ENCODE measurements at regions not wholly inside any gene's neighbourhood (a gene's known extent, or its start where the extent isn't known, plus 50 kb on each side); places are given as distances from the start of the nearest gene placed in this dataset.
"Not testable (repeated sequence)": the region's sequence is repeated elsewhere in the genome, so short reads cannot be mapped to it uniquely, and the experiment has no call there.

- DNase-seq: no peak
These were observed 101.0 kb upstream of the ZNF236 start for GRCh38 chr18:76721207-76721996.

GRCh38 chr18:76720683-76721082, 101.7 kb upstream of the ZNF236 start:
- DNase-seq: no peak

- DNase-seq: no peak
These were observed 107.2 kb upstream of the ZNF236 start for GRCh38 chr18:76715012-76715610.

DNA sequence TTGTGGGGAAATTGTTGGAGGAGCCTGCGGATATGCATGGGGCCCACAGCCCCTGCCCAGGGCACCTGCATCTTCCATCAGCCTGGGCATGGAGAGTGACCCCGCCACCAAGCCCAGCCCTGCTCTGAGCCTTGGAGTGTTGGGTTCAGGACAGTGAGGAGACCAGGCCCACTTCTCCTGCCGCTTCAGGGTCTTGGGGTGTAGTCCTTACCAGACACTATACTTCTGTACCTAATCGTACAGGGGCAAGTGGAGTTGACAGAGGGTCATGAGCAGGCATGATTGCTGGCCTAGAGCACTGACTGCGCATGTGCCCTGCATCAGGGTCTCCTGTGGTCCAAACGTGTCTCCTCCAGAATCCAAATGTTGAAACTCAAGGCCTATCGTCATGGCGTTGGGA, 108.9 kb upstream of the ZNF236 start:
- DNase-seq: no peak

DNA sequence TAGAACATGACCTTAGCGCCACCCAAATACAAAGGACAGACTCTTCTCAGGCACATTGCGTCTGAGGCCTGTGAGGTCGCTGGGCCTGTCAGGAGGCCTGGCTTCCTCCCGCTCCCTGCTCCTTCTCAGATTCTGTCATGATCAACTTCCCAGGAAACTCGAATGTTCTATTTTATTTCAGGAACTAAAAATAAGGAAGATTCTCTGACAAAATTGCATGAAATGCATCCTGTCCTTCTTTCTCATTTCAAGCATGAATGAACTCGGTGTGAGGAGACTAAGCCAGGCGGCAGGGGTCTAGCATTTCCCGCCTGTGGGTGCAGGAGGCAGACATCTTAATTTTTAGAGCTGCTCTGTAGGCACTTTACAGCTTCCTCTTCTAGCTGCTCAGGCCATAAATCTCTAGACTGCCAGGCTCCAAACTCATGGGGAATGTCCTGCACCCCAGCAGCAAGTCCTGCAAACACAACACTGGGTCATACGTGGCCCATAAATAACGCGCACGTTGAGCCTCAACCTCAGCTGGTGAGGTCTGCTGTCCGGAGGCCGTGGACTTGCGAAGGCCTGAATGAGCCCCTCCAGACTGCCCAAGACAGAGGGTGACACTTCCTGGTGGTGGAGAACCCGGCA, 109.7 kb upstream of the ZNF236 start:
- no peak for DNase-seq

DNA sequence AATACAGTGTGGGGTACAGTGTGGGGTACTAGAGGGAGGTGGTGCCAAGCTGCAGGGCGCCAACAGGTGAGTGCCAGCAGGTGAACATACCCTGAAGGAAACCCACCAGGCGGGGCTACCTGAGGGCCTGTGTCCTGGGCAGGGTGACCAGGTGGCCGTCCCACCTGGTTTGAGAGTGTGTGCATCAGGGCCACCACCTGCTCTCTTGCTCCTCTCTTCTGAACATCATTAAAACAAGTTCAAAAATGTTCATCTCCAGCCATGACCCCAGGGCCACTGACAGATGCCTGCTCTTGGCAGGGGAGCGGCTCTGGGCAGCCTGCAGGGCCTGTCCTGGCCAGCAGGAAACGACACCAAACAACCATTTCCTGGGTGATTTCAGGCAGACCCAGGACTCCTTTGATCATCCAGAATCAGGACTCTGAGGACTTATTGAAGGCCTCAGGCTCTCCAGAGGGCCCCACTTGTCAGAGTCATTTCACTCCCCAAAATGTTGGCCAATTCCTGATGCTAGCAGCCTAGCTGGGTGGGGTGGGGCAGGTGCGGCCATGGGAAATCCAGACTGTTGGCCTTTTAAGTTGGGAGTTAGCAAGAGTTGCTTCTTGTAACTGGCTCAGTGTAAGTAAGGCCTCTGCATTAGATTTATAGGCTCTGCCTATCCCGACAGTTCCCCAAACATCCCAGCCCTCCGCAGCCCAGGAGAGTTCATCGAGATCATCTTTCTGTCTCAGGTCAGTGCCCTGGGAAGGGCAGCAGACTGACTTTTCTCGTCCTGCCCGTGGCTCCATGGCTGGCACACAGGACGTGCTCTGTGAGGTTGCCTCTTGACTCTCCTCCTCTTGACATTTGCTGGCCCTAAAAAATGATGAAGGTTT, 111.5 kb upstream of the ZNF236 start:
- no peak for DNase-seq

DNA sequence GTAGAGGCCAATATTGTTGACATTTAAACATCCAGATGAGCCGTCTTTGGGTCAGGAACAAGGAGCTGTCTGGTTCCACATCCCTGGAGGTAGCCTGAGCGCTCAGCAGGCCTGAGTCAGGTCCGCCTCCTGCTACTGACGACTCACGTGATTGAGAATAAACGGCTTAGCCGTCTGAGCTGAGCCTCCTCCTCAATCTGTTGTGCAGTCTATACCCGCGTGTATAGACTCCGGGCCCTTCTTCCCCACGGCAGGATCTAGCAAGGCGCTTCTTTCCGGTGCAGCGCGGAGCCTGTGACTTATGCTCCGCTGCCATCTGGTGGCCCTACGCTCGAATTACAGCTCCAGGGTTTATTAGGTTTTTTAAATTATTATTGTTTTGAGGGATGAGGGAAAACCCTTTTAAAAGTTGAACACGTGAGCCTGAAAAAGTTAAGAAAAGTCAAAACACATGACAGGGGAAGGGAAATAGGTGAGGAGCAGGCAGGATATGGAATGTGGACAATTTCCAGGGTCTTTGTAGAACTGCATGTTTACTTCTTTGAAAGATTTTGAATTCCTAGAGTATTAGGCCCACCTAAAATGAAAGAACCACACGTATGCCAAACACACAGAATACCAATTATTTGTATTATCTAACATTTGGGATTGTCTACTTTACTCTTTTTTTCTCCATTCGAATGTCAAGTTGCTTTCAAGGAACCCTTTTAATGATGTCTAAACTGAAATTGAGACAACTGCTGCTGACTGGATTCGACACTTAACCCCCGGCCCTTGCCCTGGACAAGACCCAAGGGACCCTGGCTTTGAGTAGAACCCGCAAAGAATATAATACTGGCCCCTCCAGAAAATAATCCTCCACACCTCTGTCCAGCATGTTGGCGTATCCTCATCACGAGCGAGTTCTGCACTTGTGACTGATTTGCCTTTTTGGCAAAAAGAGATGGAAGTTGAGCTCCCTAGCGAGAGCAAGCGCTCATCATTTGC, 112.4 kb upstream of the ZNF236 start:
- DNase-seq: peak; percentile 61 to 71

DNA sequence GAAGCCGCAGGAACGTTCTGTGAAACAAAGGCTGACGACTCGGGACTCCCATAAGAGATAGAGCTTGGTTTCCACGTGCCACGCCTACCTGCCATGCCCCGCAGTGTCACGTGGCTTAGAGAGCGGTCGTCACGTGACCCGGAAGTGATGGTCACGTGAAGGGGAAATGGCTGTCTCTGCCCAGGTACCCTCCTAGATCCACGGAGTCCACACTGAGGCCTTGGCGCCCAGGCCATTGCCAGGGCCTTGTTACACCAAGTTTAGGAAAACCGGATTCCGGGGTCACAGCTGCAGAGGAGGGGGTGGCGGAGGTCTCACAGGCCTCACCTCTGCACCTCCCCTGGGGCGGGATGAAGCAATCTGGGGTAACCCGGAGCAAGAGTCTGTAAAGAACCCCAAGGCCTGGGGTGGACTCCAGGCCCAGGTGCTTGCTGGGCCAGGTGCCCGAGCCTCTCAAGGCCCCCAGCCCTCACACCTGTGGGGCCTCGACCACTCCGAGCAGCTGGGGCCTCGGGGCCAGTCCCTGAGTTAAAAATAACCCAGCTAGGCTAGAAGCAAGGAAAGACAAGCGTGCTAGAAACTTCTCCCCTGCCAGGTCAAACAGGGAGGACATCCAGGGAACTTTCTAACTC, 113.5 kb upstream of the ZNF236 start:
- no peak for DNase-seq

DNA sequence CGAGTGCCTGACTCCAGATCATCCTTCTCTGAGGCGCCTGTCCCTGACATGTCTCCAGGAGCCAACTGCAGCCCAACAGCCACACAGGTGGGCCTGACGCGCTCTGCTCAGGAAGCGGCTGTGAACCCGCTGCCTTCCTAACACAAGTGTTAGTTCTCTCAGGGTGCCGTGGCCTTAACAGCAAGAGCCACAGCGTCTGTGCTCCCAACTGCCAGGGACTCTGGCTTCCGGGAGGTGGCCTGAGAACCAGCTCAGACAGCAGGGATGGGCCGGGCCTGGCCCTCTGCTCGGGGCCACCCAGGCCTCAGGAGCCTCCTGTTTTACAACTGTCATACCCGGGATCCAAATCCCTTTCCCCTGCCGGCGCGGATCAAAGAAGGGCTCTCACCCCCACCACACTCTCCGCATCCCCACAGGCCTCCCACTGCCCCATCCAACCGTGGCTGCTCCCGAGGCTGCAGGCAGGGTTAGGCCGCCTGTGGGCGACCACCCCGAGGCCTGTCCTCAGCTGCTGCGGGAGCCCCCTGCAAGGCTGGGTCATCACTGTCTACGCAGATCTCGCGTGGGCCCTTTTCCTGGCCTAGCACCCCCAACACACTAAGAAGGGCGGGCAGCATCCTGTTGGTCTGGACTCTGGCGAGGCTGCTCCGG, 114.2 kb upstream of the ZNF236 start:
- no peak for DNase-seq

- DNase-seq: no peak
These were observed 114.8 kb upstream of the ZNF236 start for GRCh38 chr18:76707534-76707933.

DNA sequence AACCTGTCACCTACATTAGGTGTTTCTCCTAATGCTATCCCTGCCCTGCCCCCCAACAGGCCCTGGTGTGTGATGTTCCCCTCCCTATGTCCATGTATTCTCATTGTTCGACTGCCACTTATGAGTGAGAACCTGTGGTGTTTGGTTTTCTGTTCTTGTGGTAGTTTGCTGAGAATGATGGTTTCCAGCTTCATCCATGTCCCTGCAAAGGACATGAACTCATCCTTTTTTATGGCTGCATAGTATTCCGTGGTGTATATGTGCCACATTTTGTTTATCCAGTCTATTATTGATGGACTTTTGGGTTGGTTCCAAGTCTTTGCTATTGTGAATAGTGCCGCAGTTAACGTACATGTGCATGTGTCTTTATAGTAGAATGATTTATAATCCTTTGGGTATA, 117.8 kb upstream of the ZNF236 start:
- not testable (repeated sequence) for DNase-seq

DNA sequence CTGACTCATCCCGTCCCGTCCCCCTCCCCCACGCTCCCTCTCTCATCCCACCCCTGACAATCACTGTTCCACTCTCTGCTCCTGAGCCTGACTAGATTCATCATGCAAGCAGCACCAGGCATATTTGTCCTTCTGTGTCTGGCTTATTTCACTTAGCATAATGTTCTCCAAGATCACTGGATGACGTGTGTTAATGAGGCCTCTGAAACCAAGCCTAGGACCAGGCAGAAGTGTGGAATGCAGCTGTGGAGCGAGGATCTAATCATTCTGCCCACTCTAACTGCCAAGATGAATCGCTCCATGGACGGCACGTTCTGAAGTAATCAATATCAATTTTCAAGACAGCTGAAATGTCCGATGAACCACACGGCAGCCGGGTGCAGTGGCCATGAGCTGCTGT, 122.4 kb upstream of the ZNF236 start:
- no peak for DNase-seq

- DNase-seq: peak in 1 of 2 donors; percentile 25
These were observed 124.9 kb upstream of the ZNF236 start for GRCh38 chr18:76697441-76697901.

- DNase-seq: no peak
These were observed 130.6 kb upstream of the ZNF236 start for GRCh38 chr18:76691800-76692199.

DNA sequence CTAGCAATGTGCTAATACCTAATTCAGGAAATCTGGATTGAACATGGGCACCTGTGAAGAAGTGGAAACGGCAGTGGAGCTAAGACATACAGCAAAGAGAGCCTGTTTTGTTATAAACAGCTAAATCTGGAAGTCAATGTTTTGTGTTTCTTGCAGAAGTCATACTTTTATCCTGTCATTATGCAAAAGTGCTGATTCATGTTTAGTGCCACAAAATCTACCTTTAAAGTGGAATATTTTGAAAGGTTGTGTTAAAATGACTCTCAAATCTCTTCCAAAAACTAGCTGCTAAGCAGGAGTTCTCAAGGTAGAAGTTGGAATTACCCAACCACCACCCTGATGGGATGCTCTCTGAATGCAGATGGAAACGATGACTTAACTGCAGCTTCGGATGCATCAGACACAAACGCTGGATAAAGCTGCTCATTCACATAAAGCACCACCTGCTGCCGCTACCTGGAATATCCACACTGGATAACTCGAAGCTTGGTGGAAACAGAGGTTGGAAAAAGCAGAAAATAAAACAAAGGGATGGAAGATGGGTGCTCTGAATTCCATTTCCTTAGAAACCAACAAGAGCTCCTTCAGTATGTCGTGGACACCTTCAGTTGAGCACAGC, 132.6 kb upstream of the ZNF236 start:
- DNase-seq: no peak

DNA sequence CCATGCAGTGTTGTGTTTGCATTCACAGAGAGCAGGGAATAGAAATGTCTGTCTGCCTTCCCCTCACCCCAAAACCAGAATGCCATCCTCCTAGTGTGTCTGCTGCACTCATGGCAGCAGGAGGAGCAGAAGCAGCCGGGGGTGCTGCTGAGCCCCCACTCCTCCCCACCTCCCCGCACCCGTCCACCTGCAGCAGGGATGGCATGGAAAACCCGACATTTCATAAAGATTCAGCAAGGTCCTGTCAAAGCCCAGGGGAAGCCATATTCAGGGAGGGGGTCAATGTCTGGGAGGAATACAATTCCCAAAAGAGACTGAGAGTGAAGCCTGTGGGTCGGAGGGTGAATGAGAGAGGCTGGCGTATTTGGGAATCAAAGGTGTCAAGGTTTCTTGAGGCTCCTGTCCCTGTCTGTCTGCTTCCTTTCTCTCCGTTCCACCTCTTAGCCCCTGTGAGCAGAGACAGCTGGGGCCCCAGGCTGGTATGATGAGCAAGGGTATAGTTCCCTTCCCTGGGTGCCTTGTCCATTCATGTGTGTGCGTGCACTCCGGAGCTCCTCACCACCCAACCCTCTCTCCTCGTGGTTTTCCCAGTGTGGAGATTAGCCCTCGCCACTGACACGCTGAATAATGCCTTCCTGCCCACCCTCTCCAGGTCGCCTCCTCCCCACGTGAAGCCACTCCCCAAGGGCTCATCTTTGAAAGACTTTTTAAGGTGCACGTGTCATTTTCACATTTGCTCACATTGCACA, 133.5 kb upstream of the ZNF236 start:
- DNase-seq: no peak

DNA sequence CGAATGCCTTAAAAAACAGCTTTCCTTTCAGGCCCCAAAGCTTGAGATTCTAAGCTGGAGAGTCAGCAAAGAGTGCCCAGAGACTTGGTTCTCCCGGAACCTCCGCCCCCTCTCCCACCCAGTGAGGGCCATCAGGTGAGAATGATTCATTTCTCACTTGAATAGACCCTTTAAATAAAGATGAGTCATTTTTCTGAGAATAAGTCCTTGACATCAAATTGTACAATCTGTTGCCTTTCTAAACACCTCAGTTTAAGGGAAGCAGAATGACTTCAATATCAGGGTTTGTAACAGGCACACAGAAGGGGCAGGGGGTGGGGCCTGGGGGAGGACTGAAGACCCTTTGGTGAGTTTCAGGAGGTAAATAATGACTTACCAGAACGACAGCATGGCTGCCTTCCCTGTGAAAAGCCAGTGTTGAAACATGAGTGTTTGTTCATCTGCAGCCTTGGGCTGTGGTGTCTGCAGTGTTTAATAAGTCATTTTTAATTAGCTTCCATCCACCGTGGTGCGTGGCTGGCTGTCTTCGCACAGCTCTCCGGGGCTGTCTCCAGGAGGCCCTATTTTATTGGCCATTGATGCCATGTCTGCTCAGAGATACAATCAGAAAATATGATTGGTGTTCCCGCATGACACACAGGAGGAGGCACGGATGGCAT, 134.9 kb upstream of the ZNF236 start:
- no peak for DNase-seq

GRCh38 chr18:76686737-76687231, 135.6 kb upstream of the ZNF236 start:
- DNase-seq: peak in 1 of 2 donors; percentile 48

All from right lung (tissue), 2 donors.